GM23248 (cell line): ENCODE measurements at regions not wholly inside any gene's neighbourhood (a gene's known extent, or its start where the extent isn't known, plus 50 kb on each side); places are given as distances from the start of the nearest gene placed in this dataset.

Source experiments
- EZH2 ChIP-seq: fragments of 200-600 bp; sonication (generic); IDR thresholded peaks from 2 replicates; pipeline ENCODE4 v1.6.1; 2018; ENCODE audit warnings: antibody characterized with exemption, mild to moderate bottlenecking; ENCODE audit not compliant: insufficient read depth, poor library complexity, severe bottlenecking
- EZH2phosphoT487 ChIP-seq: fragments of 200-600 bp; sonication (generic); IDR thresholded peaks from 2 replicates; pipeline ENCODE4 v1.6.1; 2018; ENCODE audit warnings: antibody characterized with exemption, moderate library complexity, mild to moderate bottlenecking, low read depth; ENCODE audit not compliant: insufficient read depth

DNA sequence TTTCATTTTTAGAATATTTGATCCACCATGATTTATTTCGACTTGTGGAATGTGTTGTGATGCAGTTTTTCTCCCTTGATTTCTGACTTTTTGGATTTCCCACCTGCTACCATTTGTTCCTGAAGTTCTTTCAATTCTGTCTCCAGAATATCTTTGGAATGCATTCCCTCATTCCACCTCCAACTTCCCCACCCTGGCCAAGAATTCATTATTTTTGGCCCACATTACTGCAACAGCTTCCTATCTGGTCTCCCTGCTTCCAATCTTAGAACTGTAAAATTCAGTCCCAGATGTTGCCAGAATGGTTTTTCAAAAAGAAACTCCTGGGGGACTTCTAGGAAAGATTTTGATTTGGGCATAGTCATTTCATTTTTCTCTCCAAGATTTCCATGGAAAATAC, 182.3 kb upstream of the HS3ST4 start:
- no peak for TF ChIP-seq EZH2
- TF ChIP-seq EZH2phosphoT487 = no peak
